Smooth muscle cell (in vitro differentiated cells): ENCODE measurements at regions not wholly inside any gene's neighbourhood (a gene's known extent, or its start where the extent isn't known, plus 50 kb on each side); places are given as distances from the start of the nearest gene placed in this dataset.

Experiments used
- DNase-seq: peaks from one replicate; lab custom pipeline; 2025; ENCODE audit not compliant: unreplicated experiment; lab: John Stamatoyannopoulos, UW
- H2AFZ ChIP-seq: fragments of 200-600 bp; sonication (generic); 2 replicates; pipeline ENCODE4 v1.6.0; 2016; ENCODE audit warnings: antibody characterized with exemption, low read depth, mild to moderate bottlenecking
- H3F3A ChIP-seq: fragments of 200-600 bp; sonication (generic); 2 replicates; pipeline ENCODE4 v1.6.0; 2017; ENCODE audit warnings: antibody characterized with exemption, low read depth
- H3K27ac ChIP-seq: fragments of 200-600 bp; sonication (generic); 2 replicates; pipeline ENCODE4 v1.5.1; 2016; ENCODE audit warnings: low read depth, mild to moderate bottlenecking
- H3K27me3 ChIP-seq: fragments of 200-600 bp; sonication (generic); 2 replicates; pipeline ENCODE4 v1.6.1; 2016; ENCODE audit warnings: low read depth, mild to moderate bottlenecking
- H3K36me3 ChIP-seq: fragments of 200-600 bp; sonication (generic); 2 replicates; pipeline ENCODE4 v1.5.1; 2016; ENCODE audit warnings: low read depth
- H3K4me1 ChIP-seq: fragments of 200-600 bp; sonication (generic); 2 replicates; pipeline ENCODE4 v1.5.1; 2016; ENCODE audit warnings: low read depth
- H3K4me2 ChIP-seq: fragments of 200-600 bp; sonication (generic); 2 replicates; pipeline ENCODE4 v1.6.0; 2016; ENCODE audit warnings: mild to moderate bottlenecking
- H3K4me3 ChIP-seq: fragments of 200-600 bp; sonication (generic); 2 replicates; pipeline ENCODE4 v1.5.1; 2016; ENCODE audit warnings: mild to moderate bottlenecking
- H3K79me2 ChIP-seq: fragments of 200-600 bp; sonication (generic); 2 replicates; pipeline ENCODE4 v1.6.0; 2016; ENCODE audit warnings: low read depth, mild to moderate bottlenecking
- H3K9ac ChIP-seq: fragments of 200-600 bp; sonication (generic); 2 replicates; pipeline ENCODE4 v1.6.0; 2016; ENCODE audit warnings: low read depth
- H3K9me3 ChIP-seq: fragments of 200-600 bp; sonication (generic); replicated peaks from 2 replicates; pipeline ENCODE4 v1.5.1; 2016; ENCODE audit warnings: low read depth
- H4K20me1 ChIP-seq: fragments of 200-600 bp; sonication (generic); 2 replicates; pipeline ENCODE4 v1.6.0; 2016; ENCODE audit warnings: low read depth
- WGBS: methylation state at CpG from one replicate; pipeline ENCODE4 v1.1.7; 2016; ENCODE audit warnings: low lambda C conversion rate; 5-methylcytosine and 5-hydroxymethylcytosine counted together
- TF ChIP-seq, protein P1 (sequence below): fragments of 200-600 bp; sonication (generic); IDR thresholded peaks from 2 replicates; pipeline ENCODE4 v1.5.1; 2017; ENCODE audit warnings: borderline replicate concordance, mild to moderate bottlenecking, antibody characterized with exemption; ENCODE audit not compliant: insufficient read depth, poor library complexity, severe bottlenecking

DNA sequence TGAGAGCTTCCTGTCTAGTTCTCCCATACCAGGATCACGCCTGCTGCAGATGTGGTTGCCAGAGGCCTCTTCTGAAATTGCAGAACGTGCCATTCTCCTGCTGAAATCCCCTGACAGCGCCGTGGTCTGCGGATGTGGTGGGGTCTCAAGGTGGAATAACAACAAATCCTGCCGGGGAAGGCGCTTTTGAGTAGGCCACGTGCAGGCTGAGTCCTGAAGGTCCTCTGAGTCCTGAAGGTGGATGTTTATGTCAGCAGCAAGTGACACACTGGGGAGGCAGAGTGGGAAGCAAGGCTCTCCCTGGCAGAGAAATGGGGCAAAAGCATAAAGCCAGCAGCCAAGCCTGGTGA is 241.4 kb downstream of the MYCN start:
- Histone ChIP-seq H3K36me3 (no peaks in the 10 kb centered on the region), H3K9ac (no peak overlapping the region), H3K79me2 (no peaks in the 10 kb centered on the region), H3K4me3 (no peak overlapping the region), H2AFZ (no peak overlapping the region), H3K4me1 (no peaks in the 10 kb centered on the region), H4K20me1 (no peaks in the 10 kb centered on the region), H3K27me3 (no peaks in the 10 kb centered on the region), H3K4me2 (no peak overlapping the region), H3F3A (no peaks in the 10 kb centered on the region), H3K9me3 (no peaks in the 10 kb centered on the region), H3K27ac (no peak overlapping the region)
- 94% methylated on average over 8 of the region's 8 CpGs for WGBS
- TF ChIP-seq, protein P1, sequence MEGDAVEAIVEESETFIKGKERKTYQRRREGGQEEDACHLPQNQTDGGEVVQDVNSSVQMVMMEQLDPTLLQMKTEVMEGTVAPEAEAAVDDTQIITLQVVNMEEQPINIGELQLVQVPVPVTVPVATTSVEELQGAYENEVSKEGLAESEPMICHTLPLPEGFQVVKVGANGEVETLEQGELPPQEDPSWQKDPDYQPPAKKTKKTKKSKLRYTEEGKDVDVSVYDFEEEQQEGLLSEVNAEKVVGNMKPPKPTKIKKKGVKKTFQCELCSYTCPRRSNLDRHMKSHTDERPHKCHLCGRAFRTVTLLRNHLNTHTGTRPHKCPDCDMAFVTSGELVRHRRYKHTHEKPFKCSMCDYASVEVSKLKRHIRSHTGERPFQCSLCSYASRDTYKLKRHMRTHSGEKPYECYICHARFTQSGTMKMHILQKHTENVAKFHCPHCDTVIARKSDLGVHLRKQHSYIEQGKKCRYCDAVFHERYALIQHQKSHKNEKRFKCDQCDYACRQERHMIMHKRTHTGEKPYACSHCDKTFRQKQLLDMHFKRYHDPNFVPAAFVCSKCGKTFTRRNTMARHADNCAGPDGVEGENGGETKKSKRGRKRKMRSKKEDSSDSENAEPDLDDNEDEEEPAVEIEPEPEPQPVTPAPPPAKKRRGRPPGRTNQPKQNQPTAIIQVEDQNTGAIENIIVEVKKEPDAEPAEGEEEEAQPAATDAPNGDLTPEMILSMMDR = no peak
- DNase-seq = no peak

DNA sequence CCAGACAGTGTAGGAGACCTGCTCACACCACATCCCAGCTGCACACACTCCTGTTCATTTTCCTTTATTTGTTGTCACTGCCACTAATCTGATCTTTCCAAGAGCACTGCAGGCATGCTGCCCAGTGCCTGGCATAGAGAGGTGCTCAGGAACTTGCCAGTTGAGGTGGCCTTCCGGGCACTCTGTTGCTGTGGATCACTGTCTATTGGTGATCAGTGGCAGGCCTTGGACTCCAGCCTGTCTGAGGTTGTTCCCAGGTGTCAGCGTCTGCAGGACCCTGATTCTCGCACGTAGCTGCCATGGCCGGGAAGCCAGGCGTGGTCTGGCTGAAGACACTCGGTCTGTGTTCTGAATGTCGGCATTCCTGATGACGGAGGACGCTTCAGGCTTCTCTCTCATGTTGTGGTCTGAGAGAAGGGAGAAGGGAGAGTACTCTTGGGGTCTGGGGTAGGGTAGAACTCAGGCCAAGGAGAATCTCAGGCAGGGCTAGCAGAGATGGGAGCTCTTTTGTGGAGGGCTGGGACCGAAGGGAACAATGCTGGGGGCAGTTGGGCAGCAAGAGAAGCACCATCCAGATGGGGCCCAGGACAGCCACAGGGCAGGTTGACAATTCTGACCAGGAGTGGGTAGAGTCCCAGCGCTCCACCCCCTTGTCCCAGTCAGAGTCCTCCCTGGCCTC is 240.9 kb downstream of the MYCN start:
- H3K9ac ChIP-seq = no peak overlapping the region
- no peak overlapping the region for H3K4me2 ChIP-seq
- H3K4me1 ChIP-seq = no peaks in the 10 kb centered on the region
- no peaks in the 10 kb centered on the region for H3K79me2 ChIP-seq
- H3K9me3 ChIP-seq = no peaks in the 10 kb centered on the region
- WGBS = 94% methylated on average over 12 of the region's 12 CpGs
- no peak overlapping the region for H2AFZ ChIP-seq
- H3K27me3 ChIP-seq = no peaks in the 10 kb centered on the region
- no peaks in the 10 kb centered on the region for H3K36me3 ChIP-seq
- H3K27ac ChIP-seq = no peak overlapping the region
- H4K20me1 ChIP-seq = no peaks in the 10 kb centered on the region
- no peak for DNase-seq
- TF ChIP-seq, protein P1 = no peak
- no peaks in the 10 kb centered on the region for H3F3A ChIP-seq
- H3K4me3 ChIP-seq = no peak overlapping the region

DNA sequence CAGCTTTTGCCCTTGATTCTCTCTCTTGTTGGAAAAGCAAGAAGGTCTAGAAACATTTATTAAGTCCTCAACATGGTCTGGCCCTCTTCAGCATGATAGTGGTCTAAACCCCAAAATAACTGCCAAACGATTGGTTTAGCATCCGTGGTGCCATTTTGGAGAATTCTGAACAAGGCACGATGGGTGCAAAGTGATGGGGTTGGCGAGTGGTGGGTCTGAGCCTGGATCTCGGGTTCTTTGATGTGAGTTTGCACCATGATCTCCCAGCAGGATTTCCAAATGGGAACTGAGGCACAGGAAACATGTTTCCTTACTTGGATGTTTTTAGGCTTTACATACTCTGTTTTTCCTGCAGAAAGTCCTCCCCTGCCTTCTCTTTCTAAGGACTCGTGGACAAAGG is 240.3 kb downstream of the MYCN start:
- Histone ChIP-seq H3K9me3 (no peaks in the 10 kb centered on the region), H3K4me1 (no peaks in the 10 kb centered on the region), H3F3A (no peaks in the 10 kb centered on the region), H3K4me2 (no peak overlapping the region), H3K36me3 (no peaks in the 10 kb centered on the region), H3K9ac (no peak overlapping the region), H2AFZ (no peak overlapping the region), H4K20me1 (no peaks in the 10 kb centered on the region), H3K4me3 (no peak overlapping the region), H3K79me2 (no peaks in the 10 kb centered on the region), H3K27me3 (no peaks in the 10 kb centered on the region), H3K27ac (no peak overlapping the region)
- TF ChIP-seq, protein P1 = no peak
- whole genome bisulfite sequencing = 95% methylated on average over 6 of the region's 6 CpGs
- no peak for DNase-seq
